ENCODE measurements at regions not wholly inside any gene's neighbourhood (a gene's known extent, or its start where the extent isn't known, plus 50 kb on each side); places are given as distances from the start of the nearest gene placed in this dataset.
"Not testable (repeated sequence)": the region's sequence is repeated elsewhere in the genome, so short reads cannot be mapped to it uniquely, and the experiment has no call there.

- no peak for DNase-seq
These were observed 77.3 kb downstream of the PPCDC start for GRCh38 chr15:75100679-75101078.

- peak; percentile 24 for DNase-seq
These were observed 81.6 kb downstream of the PPCDC start for GRCh38 chr15:75104804-75105557.

- DNase-seq: no peak
These were observed 84.1 kb downstream of the PPCDC start for GRCh38 chr15:75107516-75107907.

- DNase-seq: peak; percentile 67
These were observed 84.8 kb downstream of the PPCDC start for GRCh38 chr15:75107908-75108838.

- DNase-seq: no peak
These were observed 85.8 kb downstream of the PPCDC start for GRCh38 chr15:75109021-75109735.

- DNase-seq: no peak
These were observed 86.3 kb downstream of the PPCDC start for GRCh38 chr15:75109736-75110130.

- no peak for DNase-seq
These were observed 89.0 kb downstream of the PPCDC start for GRCh38 chr15:75112278-75112847.

GRCh38 chr15:75112848-75113492 is 88.7 kb upstream of the C15orf39 start:
- no peak for DNase-seq

- no peak for DNase-seq
These were observed 87.4 kb upstream of the C15orf39 start for GRCh38 chr15:75114327-75114726.

GRCh38 chr15:75114796-75115195 is 86.9 kb upstream of the C15orf39 start:
- no peak for DNase-seq

GRCh38 chr15:75115411-75115913 is 86.2 kb upstream of the C15orf39 start:
- not testable (repeated sequence) for DNase-seq

GRCh38 chr15:75116143-75116542 is 85.5 kb upstream of the C15orf39 start:
- DNase-seq: not testable (repeated sequence)

- no peak for DNase-seq
These were observed 83.7 kb upstream of the C15orf39 start for GRCh38 chr15:75117993-75118392.

- not testable (repeated sequence) for DNase-seq
These were observed 82.4 kb upstream of the C15orf39 start for GRCh38 chr15:75119312-75119711.

- no peak for DNase-seq
These were observed 80.2 kb upstream of the C15orf39 start for GRCh38 chr15:75121491-75121890.

- DNase-seq: no peak
These were observed 78.3 kb upstream of the C15orf39 start for GRCh38 chr15:75123395-75123794.

GRCh38 chr15:75124278-75124677 is 77.4 kb upstream of the C15orf39 start:
- DNase-seq: not testable (repeated sequence)

- no peak for DNase-seq
These were observed 75.7 kb upstream of the C15orf39 start for GRCh38 chr15:75125935-75126334.

GRCh38 chr15:75126864-75127580 is 74.7 kb upstream of the C15orf39 start:
- no peak for DNase-seq

GRCh38 chr15:75129788-75130187 is 71.9 kb upstream of the C15orf39 start:
- DNase-seq: no peak

GRCh38 chr15:75131269-75131643 is 70.4 kb upstream of the C15orf39 start:
- no peak for DNase-seq

GRCh38 chr15:75134748-75135147 is 66.9 kb upstream of the C15orf39 start:
- DNase-seq: no peak
